HG03280 (cell line): ENCODE measurements at regions not wholly inside any gene's neighbourhood (a gene's known extent, or its start where the extent isn't known, plus 50 kb on each side); places are given as distances from the start of the nearest gene placed in this dataset.
"Not testable (repeated sequence)": the region's sequence is repeated elsewhere in the genome, so short reads cannot be mapped to it uniquely, and the experiment has no call there.

Experiments
- ATAC-seq: cut with Tn5 transposase; IDR thresholded peaks from one replicate; pipeline ENCODE4 v1.9.1; 2021; ENCODE audit warnings: mild to moderate bottlenecking, moderate library complexity; ENCODE audit not compliant: unreplicated experiment

- ATAC-seq: no peak
These were observed 93.7 kb downstream of the MRM1 start for GRCh38 chr17:36695082-36695481.

DNA sequence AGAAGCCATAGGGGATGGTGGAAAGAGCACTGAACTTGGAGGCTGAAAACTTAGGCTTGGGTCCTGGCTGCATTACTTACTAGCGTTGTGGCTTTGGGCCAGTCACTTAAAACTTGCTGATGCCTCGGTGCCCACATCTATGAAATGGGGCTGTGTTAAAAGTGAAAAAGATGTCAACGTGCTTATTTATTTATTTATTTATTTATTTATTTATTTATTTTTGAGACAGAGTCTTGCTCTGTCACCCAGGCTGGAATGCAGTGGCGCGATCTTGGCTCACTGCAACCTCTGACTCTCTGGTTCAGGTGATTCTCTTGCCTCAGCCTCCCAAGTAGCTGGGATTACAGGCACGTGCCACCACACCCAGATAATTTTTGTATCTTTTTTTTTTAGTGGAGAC lies 94.3 kb downstream of the MRM1 start:
- ATAC-seq: not testable (repeated sequence)

- no peak for ATAC-seq
These were observed 95.4 kb downstream of the MRM1 start for GRCh38 chr17:36696805-36697204.

DNA sequence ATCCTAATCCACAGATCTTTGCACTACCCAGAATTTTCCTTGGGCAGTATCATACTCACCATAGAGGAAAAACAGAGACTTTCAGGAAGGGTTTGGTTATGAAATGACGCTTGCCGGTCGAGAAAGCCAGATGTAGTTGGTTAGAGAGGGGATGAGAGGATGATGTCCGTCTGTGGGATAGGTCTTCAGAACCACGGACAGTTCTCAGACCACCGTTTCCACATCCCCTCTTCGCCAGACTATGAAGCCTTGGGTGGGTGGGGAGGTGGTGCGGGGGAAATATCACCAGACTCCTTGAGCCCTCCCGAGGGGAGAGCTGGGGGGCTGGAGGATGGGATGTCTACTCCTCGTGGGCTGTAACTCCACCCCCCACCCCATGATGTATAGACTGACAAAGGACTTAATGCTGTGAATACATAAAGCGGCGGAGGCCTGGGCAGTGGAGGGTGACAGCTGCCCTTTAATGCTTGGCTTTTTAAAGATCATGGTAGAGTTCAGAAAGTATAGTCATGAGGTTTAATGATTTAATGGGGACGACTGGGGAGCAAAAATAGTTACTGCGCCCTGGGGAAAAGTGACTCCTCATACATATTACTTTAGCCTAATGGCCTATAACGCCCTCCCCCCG lies 96.6 kb downstream of the MRM1 start:
- no peak for ATAC-seq

- ATAC-seq: no peak
These were observed 100.2 kb downstream of the MRM1 start for GRCh38 chr17:36701429-36702099.

GRCh38 chr17:36702636-36703035 lies 101.3 kb downstream of the MRM1 start:
- no peak for ATAC-seq

DNA sequence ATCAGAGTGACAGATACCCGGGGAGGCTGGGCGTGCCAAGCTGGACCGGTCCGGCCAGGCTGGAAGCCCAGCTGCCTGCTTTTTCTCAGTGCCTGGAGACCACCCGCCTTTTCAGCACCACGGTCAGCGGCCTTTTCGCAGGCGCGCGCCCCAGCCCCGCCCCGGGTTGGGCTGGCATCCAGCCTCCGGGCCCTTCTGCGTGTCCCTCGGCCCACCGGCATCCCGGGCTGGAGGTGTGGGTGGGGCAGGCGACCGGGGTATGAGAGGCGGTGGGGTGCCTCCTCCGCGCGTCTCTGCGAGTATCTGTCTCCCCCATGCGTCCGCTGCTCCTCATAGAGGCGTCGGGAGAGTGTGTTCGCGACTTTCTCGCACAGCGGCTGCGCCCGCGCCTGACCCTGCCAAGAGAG lies 102.5 kb downstream of the MRM1 start:
- ATAC-seq: no peak

GRCh38 chr17:36705283-36705795 lies 104.0 kb downstream of the MRM1 start:
- no peak for ATAC-seq

- ATAC-seq: no peak
These were observed 104.7 kb downstream of the MRM1 start for GRCh38 chr17:36705874-36706731.

DNA sequence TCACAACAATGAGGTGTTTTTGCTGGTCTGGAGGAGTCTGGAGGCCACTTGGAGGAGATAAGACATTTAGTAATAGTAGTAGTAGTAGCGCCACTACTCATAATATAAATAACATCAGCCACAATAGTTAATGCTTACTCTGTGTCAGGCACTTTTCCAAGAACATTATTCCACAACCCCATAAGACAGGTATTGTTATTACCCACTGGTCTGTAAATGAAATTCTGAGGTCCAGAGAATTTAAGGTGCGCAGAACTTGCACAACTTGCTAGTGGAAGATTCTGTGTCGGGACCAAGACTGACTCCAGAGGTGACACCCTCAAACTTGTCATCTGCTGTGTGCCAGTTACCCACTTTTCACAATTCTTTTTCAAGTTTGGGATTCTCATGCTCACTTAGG lies 106.5 kb downstream of the MRM1 start:
- ATAC-seq: no peak

DNA sequence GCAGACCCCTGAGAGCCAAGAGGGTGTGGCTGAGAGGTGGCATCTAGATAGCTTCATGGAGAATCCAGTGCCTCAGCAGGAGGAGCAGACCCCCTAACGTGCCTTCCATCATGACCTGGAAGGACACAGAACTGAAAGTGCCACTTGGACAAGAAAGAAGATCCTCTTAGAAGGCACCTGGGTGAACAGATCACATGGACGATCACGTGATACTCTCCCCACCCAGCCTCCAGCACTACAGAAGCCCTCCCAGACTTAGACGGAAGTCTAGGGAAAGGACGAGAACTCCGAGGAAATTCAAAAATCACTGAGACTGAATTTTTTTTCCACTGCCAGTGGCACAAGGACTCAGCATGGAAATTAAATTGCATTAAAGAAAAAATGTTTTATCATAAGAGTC lies 113.4 kb downstream of the MRM1 start:
- no peak for ATAC-seq

DNA sequence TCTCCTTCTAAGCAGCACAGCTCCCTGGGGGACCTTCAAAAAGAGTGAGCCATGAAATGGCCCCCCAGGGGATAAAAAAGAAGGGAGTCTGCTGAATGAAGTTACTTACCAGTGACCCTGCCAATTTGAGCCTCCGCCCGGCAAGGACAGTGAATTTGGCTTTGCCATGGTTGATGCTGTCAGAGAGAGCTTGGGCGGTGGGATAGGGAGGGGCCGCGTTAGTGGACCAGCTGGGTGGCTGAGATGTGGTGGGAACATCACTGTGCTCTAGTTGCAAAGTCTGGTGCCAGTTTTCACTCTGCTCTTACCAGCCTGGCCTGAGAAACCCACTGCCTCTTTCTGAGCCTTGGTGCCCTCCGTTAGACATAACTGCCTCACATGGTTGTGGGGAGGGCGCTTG lies 114.6 kb downstream of the MRM1 start:
- ATAC-seq: no peak

GRCh38 chr17:36717088-36717487 lies 115.7 kb downstream of the MRM1 start:
- no peak for ATAC-seq

DNA sequence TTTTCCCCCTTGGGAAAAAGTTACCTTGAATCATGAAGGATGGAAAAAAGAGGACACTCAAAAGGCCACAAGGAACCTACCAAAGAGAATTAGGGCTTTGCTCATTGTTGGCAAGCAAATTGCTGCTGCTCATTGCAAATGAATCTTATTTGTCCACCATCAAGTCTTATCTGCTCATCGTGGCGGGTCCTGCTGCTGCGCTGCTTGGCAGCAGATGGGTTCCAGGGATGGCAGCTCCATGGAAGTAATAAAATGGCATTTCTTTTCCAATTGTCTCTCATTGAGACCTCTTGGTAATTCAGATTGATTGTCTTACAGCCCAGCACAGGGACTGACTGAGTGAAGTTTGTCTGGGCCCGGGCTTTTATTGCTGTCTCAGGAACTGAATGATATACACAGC lies 118.7 kb downstream of the MRM1 start:
- ATAC-seq: no peak

GRCh38 chr17:36721560-36722120 lies 120.3 kb downstream of the MRM1 start:
- no peak for ATAC-seq

DNA sequence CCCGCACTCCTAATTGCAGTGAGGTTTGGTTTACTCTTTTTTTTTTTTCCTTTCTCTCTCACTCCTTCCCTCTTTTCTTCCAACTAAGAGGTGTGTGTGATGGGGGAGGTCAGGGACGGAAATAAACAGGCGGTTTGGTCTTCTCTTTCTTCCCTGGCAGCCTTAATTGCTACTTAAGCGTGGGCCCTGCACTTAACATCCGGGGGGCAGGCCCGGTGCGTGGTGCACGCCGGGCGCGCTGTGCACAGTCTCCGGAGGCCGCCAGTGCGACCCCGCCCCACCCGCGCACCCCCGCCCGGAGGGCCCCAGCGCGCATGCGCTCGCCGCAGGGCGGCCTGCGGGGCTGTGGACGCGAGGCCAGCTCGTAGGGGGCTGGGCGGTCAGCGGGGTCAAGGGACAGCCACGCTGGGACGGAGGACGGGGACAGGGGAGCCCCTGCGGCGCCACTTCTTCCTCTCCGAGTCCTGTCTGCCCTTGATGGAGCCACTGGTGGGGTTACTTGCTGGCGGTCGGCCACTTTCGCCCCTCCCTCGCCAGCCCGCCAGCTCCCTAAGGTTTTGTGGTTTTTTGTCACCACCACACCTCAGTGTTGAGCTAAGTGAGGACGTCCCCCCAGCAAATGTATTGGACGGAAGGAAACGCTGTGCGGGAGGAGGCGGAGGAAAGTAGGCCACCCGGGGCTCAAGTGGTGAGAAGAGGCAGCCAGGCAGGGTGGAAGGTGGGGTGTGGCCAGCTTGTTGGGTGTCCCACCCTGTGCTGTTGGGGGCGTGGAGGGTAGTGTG lies 120.9 kb downstream of the MRM1 start:
- peak; percentile 68 for ATAC-seq

GRCh38 chr17:36722903-36723263 lies 121.5 kb downstream of the MRM1 start:
- ATAC-seq: no peak

DNA sequence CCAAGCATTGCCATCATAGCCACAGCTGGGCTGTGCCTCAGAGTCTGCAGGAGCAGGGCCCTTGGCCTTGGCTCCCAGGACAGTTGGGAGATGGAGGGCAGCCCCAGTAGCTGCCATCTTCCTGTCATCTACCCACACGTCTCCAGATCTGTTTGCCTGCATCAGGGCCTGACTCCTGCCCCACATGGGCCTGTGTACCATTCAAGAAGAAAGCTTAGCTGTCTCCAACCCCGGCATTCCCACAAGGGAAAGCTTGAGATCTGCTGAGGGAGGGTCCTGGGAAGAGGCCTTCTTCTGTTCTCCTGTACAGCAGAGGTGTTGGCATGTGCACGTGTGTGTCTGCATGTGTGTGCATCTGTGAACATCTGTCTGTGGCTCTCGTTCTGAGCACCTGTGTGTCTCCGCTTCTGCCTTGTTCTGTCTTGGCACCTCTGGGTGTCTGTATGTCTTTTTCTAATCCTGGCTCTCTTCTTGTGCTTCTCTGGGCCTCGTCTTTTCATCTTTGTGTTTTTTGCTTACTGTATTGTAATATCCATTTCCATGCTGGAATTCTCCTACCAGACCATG lies 122.2 kb downstream of the MRM1 start:
- ATAC-seq: no peak

- ATAC-seq: no peak
These were observed 124.8 kb downstream of the MRM1 start for GRCh38 chr17:36726199-36726598.

GRCh38 chr17:36727052-36727451 lies 125.7 kb downstream of the MRM1 start:
- no peak for ATAC-seq
